GM21528 (cell line): ENCODE measurements at regions not wholly inside any gene's neighbourhood (a gene's known extent, or its start where the extent isn't known, plus 50 kb on each side); places are given as distances from the start of the nearest gene placed in this dataset.
"Not testable (repeated sequence)": the region's sequence is repeated elsewhere in the genome, so short reads cannot be mapped to it uniquely, and the experiment has no call there.

Experiments used
- ATAC-seq: cut with Tn5 transposase; IDR thresholded peaks from one replicate; pipeline ENCODE4 v1.9.1; 2021; ENCODE audit warnings: mild to moderate bottlenecking, moderate library complexity; ENCODE audit not compliant: unreplicated experiment, low FRiP score

GRCh38 chr6:2344319-2344905, 99.0 kb upstream of the GMDS start:
- ATAC-seq = no peak

GRCh38 chr6:2327591-2327990, 82.2 kb upstream of the GMDS start:
- no peak for ATAC-seq

- ATAC-seq = no peak
These were observed 79.0 kb upstream of the GMDS start for GRCh38 chr6:2324166-2324953.

- not testable (repeated sequence) for ATAC-seq
These were observed 72.1 kb upstream of the GMDS start for GRCh38 chr6:2317498-2317897.

- ATAC-seq = no peak
These were observed 69.2 kb upstream of the GMDS start for GRCh38 chr6:2314641-2315040.

- ATAC-seq = no peak
These were observed 64.6 kb upstream of the GMDS start for GRCh38 chr6:2310042-2310441.

GRCh38 chr6:2309122-2309521, 63.7 kb upstream of the GMDS start:
- ATAC-seq = no peak

- no peak for ATAC-seq
These were observed 62.4 kb upstream of the GMDS start for GRCh38 chr6:2307799-2308198.

- no peak for ATAC-seq
These were observed 60.5 kb upstream of the GMDS start for GRCh38 chr6:2305951-2306350.

GRCh38 chr6:2302482-2302881, 57.1 kb upstream of the GMDS start:
- not testable (repeated sequence) for ATAC-seq

- no peak for ATAC-seq
These were observed 51.4 kb upstream of the GMDS start for GRCh38 chr6:2296781-2297180.
